Panc1 (cell line): ENCODE measurements at regions not wholly inside any gene's neighbourhood (a gene's known extent, or its start where the extent isn't known, plus 50 kb on each side); places are given as distances from the start of the nearest gene placed in this dataset.

Experiments used
- ATAC-seq: fragments of 200-7000 bp; cut with Tn5 transposase; 2 replicates; pipeline ENCODE4 v1.9.1; 2020; ENCODE audit warnings: mild to moderate bottlenecking, moderate library complexity
- BruUV-seq: library from RNA; stranded (reverse); fragments of 400-500 nt; replicated peaks from 2 replicates; lab custom pipeline; 2021; lab: Mats Ljungman, UMichigan
- CTCF ChIA-PET: fragments of 300-600 bp; sonication (Branson Sonifier 250); formaldehyde crosslinking; loops from one replicate; lab custom pipeline; 2022; ENCODE audit warnings: antibody characterized with exemption; lab: Charles Lee
- POLR2A ChIA-PET: fragments of 300-600 bp; sonication (Branson Sonifier 250); formaldehyde crosslinking; loops from one replicate; lab custom pipeline; 2022; ENCODE audit warnings: antibody characterized with exemption; lab: Charles Lee
- DNase-seq: peaks from one replicate; pipeline ENCODE4 v3.0.0-alpha.2; 2010; ENCODE audit warnings: low read depth, low spot score
- H3K27ac ChIP-seq: 2 replicates; pipeline ENCODE4 v1.5.1; 2011; ENCODE audit warnings: mild to moderate bottlenecking, low read length, inconsistent platforms
- H3K27me3 ChIP-seq: fragments of 200-500 bp; sonication (Bioruptor generic); 2 replicates; pipeline ENCODE4 v1.6.0; 2014; ENCODE audit warnings: low read length, inconsistent platforms; ENCODE audit not compliant: control insufficient read depth, insufficient read depth
- H3K36me3 ChIP-seq: fragments of 200-500 bp; sonication (Bioruptor generic); 2 replicates; pipeline ENCODE4 v1.5.1; 2014; ENCODE audit warnings: inconsistent platforms, mild to moderate bottlenecking, low read length, moderate library complexity; ENCODE audit not compliant: control insufficient read depth, insufficient read depth
- H3K4me1 ChIP-seq: 2 replicates; pipeline ENCODE4 v1.5.1; 2011; ENCODE audit warnings: inconsistent platforms, mild to moderate bottlenecking, low read length, moderate library complexity; ENCODE audit not compliant: control insufficient read depth, insufficient read depth
- H3K4me3 ChIP-seq, 2 experiments: 2 replicates each; pipeline ENCODE4 v1.5.1; 2011 to 2012; ENCODE audit warnings: low read depth in 2 of 2, low read length in 2 of 2, mild to moderate bottlenecking in 2 of 2, inconsistent platforms in 1 of 2, moderate library complexity in 1 of 2
- H3K9me3 ChIP-seq: fragments of 200-500 bp; sonication (Bioruptor generic); 2 replicates; pipeline ENCODE4 v1.5.1; 2014; ENCODE audit warnings: low read depth, mild to moderate bottlenecking, inconsistent platforms, low read length, moderate library complexity; ENCODE audit not compliant: control insufficient read depth, insufficient read depth
- POLR2AphosphoS5 ChIP-seq: IDR thresholded peaks from 2 replicates; pipeline ENCODE4 v1.6.1; 2012; ENCODE audit warnings: mild to moderate bottlenecking, low read depth, low read length, moderate library complexity
- SIN3A ChIP-seq: IDR thresholded peaks from 2 replicates; pipeline ENCODE4 v1.6.1; 2012; ENCODE audit warnings: low read depth, mild to moderate bottlenecking, low read length, moderate library complexity, borderline replicate concordance; ENCODE audit not compliant: insufficient read depth
- TCF7L2 ChIP-seq: IDR thresholded peaks from 2 replicates; pipeline ENCODE4 v1.6.1; 2011; ENCODE audit warnings: mild to moderate bottlenecking, low read depth, low read length, inconsistent platforms
- in situ Hi-C: cut with HindIII; loops from 2 replicates; pipeline ENCODE4 v1.10.0; 2016; ENCODE audit warnings: low sequenced_read_pairs, low pct_unique_long_range_greater_than_20kb
- intact Hi-C: fragments of 100-400 bp; cut with micrococcal nuclease; formaldehyde crosslinking; loops from one replicate; pipeline ENCODE4 v1.10.0; 2022; ENCODE audit not compliant: unreplicated experiment
- TF ChIP-seq, protein P1 (sequence below), 2 experiments: IDR thresholded peaks; 2 replicates each; pipeline ENCODE4 v1.6.1; 2011 to 2012; ENCODE audit warnings: low read depth in 2 of 2, control low read depth in 1 of 2, low read length in 1 of 2, mild to moderate bottlenecking in 1 of 2, moderate library complexity in 1 of 2; ENCODE audit not compliant: insufficient read depth in 1 of 2
- TF ChIP-seq, protein P2 (sequence below): fragments of 450-650 bp; IDR thresholded peaks from 2 replicates; pipeline ENCODE4 v1.5.1; 2017; ENCODE audit warnings: mild to moderate bottlenecking

DNA sequence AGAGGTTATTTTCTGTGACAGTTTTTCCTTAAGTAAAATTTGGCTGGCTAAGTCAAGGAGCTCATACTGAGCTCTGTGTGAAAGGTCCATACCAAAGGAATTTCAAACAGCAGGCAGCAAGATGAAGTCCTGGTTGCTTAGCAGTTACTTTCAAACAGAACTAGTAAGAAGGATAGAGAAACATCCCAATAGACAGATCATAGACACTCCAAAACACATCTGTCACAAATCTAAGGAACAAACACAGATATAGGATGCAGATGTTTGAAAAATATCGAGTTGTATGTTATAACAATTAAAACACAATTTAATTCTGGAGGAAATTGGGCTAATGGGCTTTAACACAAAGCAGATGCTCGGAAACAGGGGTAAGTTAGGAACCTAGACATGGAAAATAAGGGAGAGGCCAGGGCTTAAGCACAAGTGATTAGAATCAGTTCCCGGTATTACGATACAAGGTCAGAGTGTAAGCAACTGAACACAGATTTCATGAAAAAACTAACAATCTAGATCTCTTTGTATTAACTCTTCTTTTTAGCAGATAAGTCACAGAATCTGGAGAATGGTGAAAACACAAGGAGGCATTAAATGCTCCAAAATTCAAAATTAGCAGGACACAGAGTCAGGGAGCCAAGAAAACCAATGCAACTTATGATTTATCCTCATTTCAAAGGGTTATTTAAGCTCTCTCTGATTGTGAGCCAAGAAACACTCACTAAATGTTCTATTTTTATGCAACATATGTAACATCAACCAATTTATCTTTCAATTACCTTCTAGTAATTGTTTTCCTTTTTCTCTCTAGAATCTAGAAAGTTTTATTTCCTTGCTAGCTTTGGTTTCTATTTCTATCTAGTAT is 1992.9 kb upstream of the PCDH20 start:
- no peaks in the 10 kb centered on the region for H3K4me1 ChIP-seq
- in situ Hi-C loops: no loop called here
- no peak for TF ChIP-seq TCF7L2
- TF ChIP-seq, protein P1, sequence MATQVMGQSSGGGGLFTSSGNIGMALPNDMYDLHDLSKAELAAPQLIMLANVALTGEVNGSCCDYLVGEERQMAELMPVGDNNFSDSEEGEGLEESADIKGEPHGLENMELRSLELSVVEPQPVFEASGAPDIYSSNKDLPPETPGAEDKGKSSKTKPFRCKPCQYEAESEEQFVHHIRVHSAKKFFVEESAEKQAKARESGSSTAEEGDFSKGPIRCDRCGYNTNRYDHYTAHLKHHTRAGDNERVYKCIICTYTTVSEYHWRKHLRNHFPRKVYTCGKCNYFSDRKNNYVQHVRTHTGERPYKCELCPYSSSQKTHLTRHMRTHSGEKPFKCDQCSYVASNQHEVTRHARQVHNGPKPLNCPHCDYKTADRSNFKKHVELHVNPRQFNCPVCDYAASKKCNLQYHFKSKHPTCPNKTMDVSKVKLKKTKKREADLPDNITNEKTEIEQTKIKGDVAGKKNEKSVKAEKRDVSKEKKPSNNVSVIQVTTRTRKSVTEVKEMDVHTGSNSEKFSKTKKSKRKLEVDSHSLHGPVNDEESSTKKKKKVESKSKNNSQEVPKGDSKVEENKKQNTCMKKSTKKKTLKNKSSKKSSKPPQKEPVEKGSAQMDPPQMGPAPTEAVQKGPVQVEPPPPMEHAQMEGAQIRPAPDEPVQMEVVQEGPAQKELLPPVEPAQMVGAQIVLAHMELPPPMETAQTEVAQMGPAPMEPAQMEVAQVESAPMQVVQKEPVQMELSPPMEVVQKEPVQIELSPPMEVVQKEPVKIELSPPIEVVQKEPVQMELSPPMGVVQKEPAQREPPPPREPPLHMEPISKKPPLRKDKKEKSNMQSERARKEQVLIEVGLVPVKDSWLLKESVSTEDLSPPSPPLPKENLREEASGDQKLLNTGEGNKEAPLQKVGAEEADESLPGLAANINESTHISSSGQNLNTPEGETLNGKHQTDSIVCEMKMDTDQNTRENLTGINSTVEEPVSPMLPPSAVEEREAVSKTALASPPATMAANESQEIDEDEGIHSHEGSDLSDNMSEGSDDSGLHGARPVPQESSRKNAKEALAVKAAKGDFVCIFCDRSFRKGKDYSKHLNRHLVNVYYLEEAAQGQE (IDR thresholded peaks at IDR 0.05; ENCODE audit: insufficient read depth in 1 of 2, low read depth in 2 of 2, low read length in 1 of 2): no peak
- no peak for TF ChIP-seq SIN3A
- TF ChIP-seq POLR2AphosphoS5: no peak
- TF ChIP-seq, protein P2, sequence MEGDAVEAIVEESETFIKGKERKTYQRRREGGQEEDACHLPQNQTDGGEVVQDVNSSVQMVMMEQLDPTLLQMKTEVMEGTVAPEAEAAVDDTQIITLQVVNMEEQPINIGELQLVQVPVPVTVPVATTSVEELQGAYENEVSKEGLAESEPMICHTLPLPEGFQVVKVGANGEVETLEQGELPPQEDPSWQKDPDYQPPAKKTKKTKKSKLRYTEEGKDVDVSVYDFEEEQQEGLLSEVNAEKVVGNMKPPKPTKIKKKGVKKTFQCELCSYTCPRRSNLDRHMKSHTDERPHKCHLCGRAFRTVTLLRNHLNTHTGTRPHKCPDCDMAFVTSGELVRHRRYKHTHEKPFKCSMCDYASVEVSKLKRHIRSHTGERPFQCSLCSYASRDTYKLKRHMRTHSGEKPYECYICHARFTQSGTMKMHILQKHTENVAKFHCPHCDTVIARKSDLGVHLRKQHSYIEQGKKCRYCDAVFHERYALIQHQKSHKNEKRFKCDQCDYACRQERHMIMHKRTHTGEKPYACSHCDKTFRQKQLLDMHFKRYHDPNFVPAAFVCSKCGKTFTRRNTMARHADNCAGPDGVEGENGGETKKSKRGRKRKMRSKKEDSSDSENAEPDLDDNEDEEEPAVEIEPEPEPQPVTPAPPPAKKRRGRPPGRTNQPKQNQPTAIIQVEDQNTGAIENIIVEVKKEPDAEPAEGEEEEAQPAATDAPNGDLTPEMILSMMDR: no peak
- intact Hi-C loops: no loop called here
- H3K27ac ChIP-seq: no peak overlapping the region
- no peak overlapping the region for H3K4me3 ChIP-seq
- CTCF ChIA-PET: interaction anchor here (0.6 kb wide), 1 partner anchor 459 kb away, joined by 3 read pairs; no protein-coding TSS in a partner anchor
- H3K9me3 ChIP-seq: no peaks in the 10 kb centered on the region
- ATAC-seq: no peak
- H3K36me3 ChIP-seq: no peaks in the 10 kb centered on the region
- DNase-seq: no peak
- POLR2A ChIA-PET: no interaction called here
- no peaks in the 10 kb centered on the region for H3K27me3 ChIP-seq
- no TSS peak for BruUV-seq

DNA sequence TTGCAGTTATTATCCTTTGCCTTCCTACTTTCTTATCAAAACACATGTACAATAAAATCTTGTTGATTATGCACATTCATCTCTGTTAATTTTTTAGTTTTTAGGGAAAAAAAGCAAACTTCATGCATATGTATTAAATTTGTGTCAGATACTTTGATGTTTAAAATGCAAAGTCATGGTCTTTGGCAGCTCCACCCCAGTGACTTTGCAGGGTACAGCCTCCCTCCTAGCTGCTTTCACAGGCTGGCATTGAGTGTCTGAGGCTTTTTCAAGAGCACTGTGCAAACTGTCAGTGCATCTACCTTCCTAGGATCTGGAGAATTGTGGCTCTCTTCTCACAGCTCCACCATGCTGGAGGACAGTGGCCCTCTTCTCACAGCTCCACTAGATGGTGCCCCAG is 1988.1 kb upstream of the PCDH20 start:
- DNase-seq (no peak), ATAC-seq (no peak)
- ChIA-PET CTCF (no interaction called here), POLR2A (no interaction called here)
- intact Hi-C loops: no loop called here
- Histone ChIP-seq H3K36me3 (no peaks in the 10 kb centered on the region), H3K4me3 (no peak overlapping the region), H3K4me1 (no peaks in the 10 kb centered on the region), H3K27me3 (no peaks in the 10 kb centered on the region), H3K9me3 (no peaks in the 10 kb centered on the region), H3K27ac (no peak overlapping the region)
- TF ChIP-seq, protein P1 (IDR thresholded peaks at IDR 0.05; ENCODE audit: insufficient read depth in 1 of 2, low read depth in 2 of 2, low read length in 1 of 2): no peak
- TF ChIP-seq TCF7L2 (no peak), SIN3A (no peak), POLR2AphosphoS5 (no peak)
- TF ChIP-seq, protein P2: no peak
- no TSS peak for BruUV-seq
- in situ Hi-C loops: no loop called here
